GM23338 (cell line): ENCODE measurements at regions not wholly inside any gene's neighbourhood (a gene's known extent, or its start where the extent isn't known, plus 50 kb on each side); places are given as distances from the start of the nearest gene placed in this dataset.

ENCODE experiments used
- ATAC-seq: fragments of 200-7000 bp; cut with Tn5 transposase; 3 replicates; pipeline ENCODE4 v1.9.1; 2020
- DNase-seq: peaks from one replicate; pipeline ENCODE4 v3.0.0-alpha.2; 2015; ENCODE audit warnings: low spot score
- H2AFZ ChIP-seq: fragments of 200-600 bp; sonication (generic); 2 replicates; pipeline ENCODE4 v1.8.0; 2016; ENCODE audit warnings: antibody characterized with exemption, mild to moderate bottlenecking, moderate library complexity
- H3F3A ChIP-seq: fragments of 200-600 bp; sonication (generic); replicated peaks from 2 replicates; pipeline ENCODE4 v1.8.0; 2017; ENCODE audit warnings: antibody characterized with exemption, mixed run types, low read depth
- H3K27ac ChIP-seq: fragments of 200-600 bp; sonication (generic); 2 replicates; pipeline ENCODE4 v1.6.1; 2016; ENCODE audit warnings: low read depth
- H3K27me3 ChIP-seq: fragments of 200-600 bp; sonication (generic); 2 replicates; pipeline ENCODE4 v1.8.0; 2016; ENCODE audit warnings: mild to moderate bottlenecking, mixed run types, moderate library complexity; ENCODE audit not compliant: insufficient read depth
- H3K36me3 ChIP-seq: fragments of 200-600 bp; sonication (generic); 2 replicates; pipeline ENCODE4 v1.8.0; 2016; ENCODE audit warnings: mild to moderate bottlenecking; ENCODE audit not compliant: insufficient read depth
- H3K4me1 ChIP-seq: fragments of 200-600 bp; sonication (generic); 2 replicates; pipeline ENCODE4 v1.8.0; 2016; ENCODE audit warnings: mild to moderate bottlenecking, moderate library complexity; ENCODE audit not compliant: insufficient read depth
- H3K4me2 ChIP-seq: fragments of 200-600 bp; sonication (generic); 2 replicates; pipeline ENCODE4 v1.7.1; 2017; ENCODE audit warnings: mixed run types
- H3K4me3 ChIP-seq: fragments of 200-600 bp; sonication (generic); 2 replicates; pipeline ENCODE4 v1.6.1; 2016; ENCODE audit warnings: mixed run types
- H3K79me2 ChIP-seq: fragments of 200-600 bp; sonication (generic); replicated peaks from 2 replicates; pipeline ENCODE4 v1.8.0; 2017; ENCODE audit warnings: mild to moderate bottlenecking; ENCODE audit not compliant: insufficient read depth
- H3K9me2 ChIP-seq: fragments of 200-600 bp; sonication (generic); 2 replicates; pipeline ENCODE4 v1.8.0; 2017; ENCODE audit not compliant: insufficient read depth
- H4K20me1 ChIP-seq: fragments of 200-600 bp; sonication (generic); replicated peaks from 2 replicates; pipeline ENCODE4 v1.8.0; 2017; ENCODE audit warnings: mild to moderate bottlenecking; ENCODE audit not compliant: insufficient read depth
- H3K27ac Mint-ChIP-seq: 2 replicates; pipeline ENCODE4 v1.8.0; 2020; ENCODE audit warnings: inconsistent platforms, mild to moderate bottlenecking, moderate library complexity, mixed read lengths
- H3K27me3 Mint-ChIP-seq: 3 replicates; pipeline ENCODE4 v1.8.0; 2022; ENCODE audit warnings: low read depth, mild to moderate bottlenecking, moderate library complexity, mixed read lengths, inconsistent platforms; ENCODE audit not compliant: insufficient read depth, poor library complexity
- H3K36me3 Mint-ChIP-seq: 3 replicates; pipeline ENCODE4 v1.8.0; 2021; ENCODE audit warnings: low read depth, mild to moderate bottlenecking, inconsistent platforms, moderate library complexity, mixed read lengths
- H3K4me1 Mint-ChIP-seq: 3 replicates; pipeline ENCODE4 v1.8.0; 2020; ENCODE audit warnings: mild to moderate bottlenecking, inconsistent platforms, mixed read lengths
- H3K4me3 Mint-ChIP-seq: 3 replicates; pipeline ENCODE4 v1.8.0; 2021; ENCODE audit warnings: moderate library complexity, mild to moderate bottlenecking, inconsistent platforms, mixed read lengths
- H3K9me3 Mint-ChIP-seq: 3 replicates; pipeline ENCODE4 v1.8.0; 2020; ENCODE audit warnings: moderate library complexity, mild to moderate bottlenecking, inconsistent platforms, mixed read lengths
- CREB1 ChIP-seq: fragments of 250-450 bp; sonication (Bioruptor Pico); IDR thresholded peaks from 2 replicates; pipeline ENCODE4 v1.5.0; 2020; ENCODE audit warnings: low read depth, mild to moderate bottlenecking, moderate library complexity
- EZH2 ChIP-seq: fragments of 200-600 bp; sonication (generic); IDR thresholded peaks from one replicate; pipeline ENCODE4 v1.8.0; 2017; ENCODE audit warnings: antibody characterized with exemption, mild to moderate bottlenecking, low read depth; ENCODE audit not compliant: unreplicated experiment
- EZH2phosphoT487 ChIP-seq: fragments of 200-600 bp; sonication (generic); IDR thresholded peaks from one replicate; pipeline ENCODE4 v1.8.1; 2018; ENCODE audit warnings: antibody characterized with exemption; ENCODE audit not compliant: unreplicated experiment
- JUNB ChIP-seq: IDR thresholded peaks from one replicate; pipeline ENCODE4 v1.6.1; 2016; ENCODE audit warnings: antibody characterized with exemption; ENCODE audit not compliant: unreplicated experiment
- NANOG ChIP-seq: IDR thresholded peaks from 2 replicates; pipeline ENCODE4 v1.6.1; 2016; ENCODE audit warnings: antibody characterized with exemption, borderline replicate concordance
- POLR2AphosphoS5 ChIP-seq: IDR thresholded peaks from 2 replicates; pipeline ENCODE4 v1.6.1; 2016; ENCODE audit warnings: antibody characterized with exemption, low read depth
- STAT1 ChIP-seq: IDR thresholded peaks from one replicate; pipeline ENCODE4 v1.6.1; 2016; ENCODE audit warnings: antibody characterized with exemption; ENCODE audit not compliant: unreplicated experiment
- ZNF114 ChIP-seq: fragments of 250-450 bp; sonication (Bioruptor Pico); IDR thresholded peaks from 2 replicates; pipeline ENCODE4 v1.5.0; 2020; ENCODE audit warnings: mild to moderate bottlenecking, moderate library complexity
- TF ChIP-seq, protein P1 (sequence below): fragments of 250-450 bp; sonication (Bioruptor Pico); IDR thresholded peaks from 2 replicates; pipeline ENCODE4 v1.5.0; 2020; ENCODE audit warnings: mild to moderate bottlenecking, moderate library complexity
- TF ChIP-seq, protein P2 (sequence below): IDR thresholded peaks from 2 replicates; pipeline ENCODE4 v1.6.1; 2016; ENCODE audit warnings: antibody characterized with exemption
- TF ChIP-seq, protein P3 (sequence below): IDR thresholded peaks from one replicate; pipeline ENCODE4 v1.6.1; 2018; ENCODE audit warnings: antibody characterized with exemption; ENCODE audit not compliant: unreplicated experiment
- TF ChIP-seq, protein P4 (sequence below), 2 experiments: fragments of 200-600 bp in 1 of 2; sonication (generic) in 1 of 2; conservative IDR thresholded peaks; 2 replicates each; pipeline versions ENCODE4 v1.5.1 to v1.6.1; 2016 to 2017; ENCODE audit warnings: antibody characterized with exemption in 2 of 2, low read depth in 2 of 2, mild to moderate bottlenecking in 2 of 2, moderate library complexity in 1 of 2

DNA sequence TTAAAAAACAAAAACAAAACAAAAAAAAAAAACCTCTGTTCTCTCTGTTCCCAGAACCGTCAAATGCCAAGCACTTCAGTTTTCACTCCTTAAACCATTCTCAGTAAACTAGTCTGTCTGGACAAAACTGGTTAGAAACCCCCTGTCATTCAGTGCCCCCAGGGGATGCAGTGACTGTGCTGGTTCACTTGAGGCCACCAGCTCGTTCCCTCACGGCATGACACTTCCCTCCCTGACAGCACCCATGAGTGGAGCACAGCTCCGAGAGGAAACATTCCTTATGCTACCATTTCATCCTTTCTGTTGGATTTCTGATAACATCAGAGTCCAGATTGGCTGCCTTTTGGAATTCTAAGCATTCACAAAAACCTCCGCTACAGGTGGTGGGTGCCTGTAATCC lies 244.0 kb upstream of the TPM1 start (continued):
- TF ChIP-seq, protein P1, sequence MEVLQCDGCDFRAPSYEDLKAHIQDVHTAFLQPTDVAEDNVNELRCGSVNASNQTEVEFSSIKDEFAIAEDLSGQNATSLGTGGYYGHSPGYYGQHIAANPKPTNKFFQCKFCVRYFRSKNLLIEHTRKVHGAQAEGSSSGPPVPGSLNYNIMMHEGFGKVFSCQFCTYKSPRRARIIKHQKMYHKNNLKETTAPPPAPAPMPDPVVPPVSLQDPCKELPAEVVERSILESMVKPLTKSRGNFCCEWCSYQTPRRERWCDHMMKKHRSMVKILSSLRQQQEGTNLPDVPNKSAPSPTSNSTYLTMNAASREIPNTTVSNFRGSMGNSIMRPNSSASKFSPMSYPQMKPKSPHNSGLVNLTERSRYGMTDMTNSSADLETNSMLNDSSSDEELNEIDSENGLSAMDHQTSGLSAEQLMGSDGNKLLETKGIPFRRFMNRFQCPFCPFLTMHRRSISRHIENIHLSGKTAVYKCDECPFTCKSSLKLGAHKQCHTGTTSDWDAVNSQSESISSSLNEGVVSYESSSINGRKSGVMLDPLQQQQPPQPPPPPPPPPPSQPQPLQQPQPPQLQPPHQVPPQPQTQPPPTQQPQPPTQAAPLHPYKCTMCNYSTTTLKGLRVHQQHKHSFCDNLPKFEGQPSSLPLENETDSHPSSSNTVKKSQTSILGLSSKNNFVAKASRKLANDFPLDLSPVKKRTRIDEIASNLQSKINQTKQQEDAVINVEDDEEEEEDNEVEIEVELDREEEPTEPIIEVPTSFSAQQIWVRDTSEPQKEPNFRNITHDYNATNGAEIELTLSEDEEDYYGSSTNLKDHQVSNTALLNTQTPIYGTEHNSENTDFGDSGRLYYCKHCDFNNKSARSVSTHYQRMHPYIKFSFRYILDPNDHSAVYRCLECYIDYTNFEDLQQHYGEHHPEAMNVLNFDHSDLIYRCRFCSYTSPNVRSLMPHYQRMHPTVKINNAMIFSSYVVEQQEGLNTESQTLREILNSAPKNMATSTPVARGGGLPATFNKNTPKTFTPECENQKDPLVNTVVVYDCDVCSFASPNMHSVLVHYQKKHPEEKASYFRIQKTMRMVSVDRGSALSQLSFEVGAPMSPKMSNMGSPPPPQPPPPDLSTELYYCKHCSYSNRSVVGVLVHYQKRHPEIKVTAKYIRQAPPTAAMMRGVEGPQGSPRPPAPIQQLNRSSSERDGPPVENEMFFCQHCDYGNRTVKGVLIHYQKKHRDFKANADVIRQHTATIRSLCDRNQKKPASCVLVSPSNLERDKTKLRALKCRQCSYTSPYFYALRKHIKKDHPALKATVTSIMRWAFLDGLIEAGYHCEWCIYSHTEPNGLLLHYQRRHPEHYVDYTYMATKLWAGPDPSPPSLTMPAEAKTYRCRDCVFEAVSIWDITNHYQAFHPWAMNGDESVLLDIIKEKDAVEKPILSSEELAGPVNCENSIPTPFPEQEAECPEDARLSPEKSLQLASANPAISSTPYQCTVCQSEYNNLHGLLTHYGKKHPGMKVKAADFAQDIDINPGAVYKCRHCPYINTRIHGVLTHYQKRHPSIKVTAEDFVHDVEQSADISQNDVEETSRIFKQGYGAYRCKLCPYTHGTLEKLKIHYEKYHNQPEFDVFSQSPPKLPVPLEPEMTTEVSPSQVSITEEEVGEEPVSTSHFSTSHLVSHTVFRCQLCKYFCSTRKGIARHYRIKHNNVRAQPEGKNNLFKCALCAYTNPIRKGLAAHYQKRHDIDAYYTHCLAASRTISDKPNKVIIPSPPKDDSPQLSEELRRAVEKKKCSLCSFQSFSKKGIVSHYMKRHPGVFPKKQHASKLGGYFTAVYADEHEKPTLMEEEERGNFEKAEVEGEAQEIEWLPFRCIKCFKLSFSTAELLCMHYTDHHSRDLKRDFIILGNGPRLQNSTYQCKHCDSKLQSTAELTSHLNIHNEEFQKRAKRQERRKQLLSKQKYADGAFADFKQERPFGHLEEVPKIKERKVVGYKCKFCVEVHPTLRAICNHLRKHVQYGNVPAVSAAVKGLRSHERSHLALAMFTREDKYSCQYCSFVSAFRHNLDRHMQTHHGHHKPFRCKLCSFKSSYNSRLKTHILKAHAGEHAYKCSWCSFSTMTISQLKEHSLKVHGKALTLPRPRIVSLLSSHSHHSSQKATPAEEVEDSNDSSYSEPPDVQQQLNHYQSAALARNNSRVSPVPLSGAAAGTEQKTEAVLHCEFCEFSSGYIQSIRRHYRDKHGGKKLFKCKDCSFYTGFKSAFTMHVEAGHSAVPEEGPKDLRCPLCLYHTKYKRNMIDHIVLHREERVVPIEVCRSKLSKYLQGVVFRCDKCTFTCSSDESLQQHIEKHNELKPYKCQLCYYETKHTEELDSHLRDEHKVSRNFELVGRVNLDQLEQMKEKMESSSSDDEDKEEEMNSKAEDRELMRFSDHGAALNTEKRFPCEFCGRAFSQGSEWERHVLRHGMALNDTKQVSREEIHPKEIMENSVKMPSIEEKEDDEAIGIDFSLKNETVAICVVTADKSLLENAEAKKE (CRISPR knock-in tag), result no peak
- TF ChIP-seq, protein P2, sequence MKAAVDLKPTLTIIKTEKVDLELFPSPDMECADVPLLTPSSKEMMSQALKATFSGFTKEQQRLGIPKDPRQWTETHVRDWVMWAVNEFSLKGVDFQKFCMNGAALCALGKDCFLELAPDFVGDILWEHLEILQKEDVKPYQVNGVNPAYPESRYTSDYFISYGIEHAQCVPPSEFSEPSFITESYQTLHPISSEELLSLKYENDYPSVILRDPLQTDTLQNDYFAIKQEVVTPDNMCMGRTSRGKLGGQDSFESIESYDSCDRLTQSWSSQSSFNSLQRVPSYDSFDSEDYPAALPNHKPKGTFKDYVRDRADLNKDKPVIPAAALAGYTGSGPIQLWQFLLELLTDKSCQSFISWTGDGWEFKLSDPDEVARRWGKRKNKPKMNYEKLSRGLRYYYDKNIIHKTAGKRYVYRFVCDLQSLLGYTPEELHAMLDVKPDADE, result no peak

DNA sequence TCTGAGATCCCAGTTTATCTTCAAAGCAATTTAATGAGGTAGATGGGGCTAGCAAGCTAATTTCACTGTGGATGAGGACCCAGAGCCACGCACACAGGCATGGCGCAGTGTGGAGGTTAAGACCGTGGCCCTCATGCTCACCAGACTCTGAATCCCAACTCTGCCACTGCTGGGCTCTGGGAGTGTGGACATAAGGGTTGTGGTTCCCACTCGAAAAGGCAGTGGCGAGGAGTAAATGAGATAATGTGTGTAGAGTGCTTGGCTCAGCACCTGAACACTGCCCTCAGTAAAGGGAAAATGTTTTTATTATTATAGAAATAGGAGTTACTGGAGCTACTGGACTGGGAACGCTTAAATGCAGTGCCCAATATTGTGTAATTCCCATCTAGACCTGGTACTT lies 243.5 kb upstream of the TPM1 start:
- Histone ChIP-seq H3K79me2 (no peaks in the 10 kb centered on the region), H3K4me1 (no peaks in the 10 kb centered on the region), H3K9me2 (no peaks in the 10 kb centered on the region), H4K20me1 (no peaks in the 10 kb centered on the region), H3K27ac (no peak overlapping the region), H3K4me2 (no peak overlapping the region), H3K36me3 (no peaks in the 10 kb centered on the region), H2AFZ (no peak overlapping the region), H3K27me3 (no peaks in the 10 kb centered on the region), H3K4me3 (no peak overlapping the region), H3F3A (no peaks in the 10 kb centered on the region)
- Mint-ChIP-seq H3K4me3 (no peak overlapping the region), H3K27ac (no peak overlapping the region), H3K27me3 (no peaks in the 10 kb centered on the region), H3K36me3 (no peaks in the 10 kb centered on the region; the same call in 2 of the 3 replicates), H3K9me3 (no peaks in the 10 kb centered on the region), H3K4me1 (peaks cover 2% of the 10 kb centered on the region; the same call in 2 of the 3 replicates)
- no peak for DNase-seq
- no peak for ATAC-seq
- TF ChIP-seq JUNB (no peak), CREB1 (no peak), NANOG (no peak), ZNF114 (no peak), POLR2AphosphoS5 (no peak), STAT1 (no peak), EZH2 (no peak), EZH2phosphoT487 (no peak)
- TF ChIP-seq, protein P3, sequence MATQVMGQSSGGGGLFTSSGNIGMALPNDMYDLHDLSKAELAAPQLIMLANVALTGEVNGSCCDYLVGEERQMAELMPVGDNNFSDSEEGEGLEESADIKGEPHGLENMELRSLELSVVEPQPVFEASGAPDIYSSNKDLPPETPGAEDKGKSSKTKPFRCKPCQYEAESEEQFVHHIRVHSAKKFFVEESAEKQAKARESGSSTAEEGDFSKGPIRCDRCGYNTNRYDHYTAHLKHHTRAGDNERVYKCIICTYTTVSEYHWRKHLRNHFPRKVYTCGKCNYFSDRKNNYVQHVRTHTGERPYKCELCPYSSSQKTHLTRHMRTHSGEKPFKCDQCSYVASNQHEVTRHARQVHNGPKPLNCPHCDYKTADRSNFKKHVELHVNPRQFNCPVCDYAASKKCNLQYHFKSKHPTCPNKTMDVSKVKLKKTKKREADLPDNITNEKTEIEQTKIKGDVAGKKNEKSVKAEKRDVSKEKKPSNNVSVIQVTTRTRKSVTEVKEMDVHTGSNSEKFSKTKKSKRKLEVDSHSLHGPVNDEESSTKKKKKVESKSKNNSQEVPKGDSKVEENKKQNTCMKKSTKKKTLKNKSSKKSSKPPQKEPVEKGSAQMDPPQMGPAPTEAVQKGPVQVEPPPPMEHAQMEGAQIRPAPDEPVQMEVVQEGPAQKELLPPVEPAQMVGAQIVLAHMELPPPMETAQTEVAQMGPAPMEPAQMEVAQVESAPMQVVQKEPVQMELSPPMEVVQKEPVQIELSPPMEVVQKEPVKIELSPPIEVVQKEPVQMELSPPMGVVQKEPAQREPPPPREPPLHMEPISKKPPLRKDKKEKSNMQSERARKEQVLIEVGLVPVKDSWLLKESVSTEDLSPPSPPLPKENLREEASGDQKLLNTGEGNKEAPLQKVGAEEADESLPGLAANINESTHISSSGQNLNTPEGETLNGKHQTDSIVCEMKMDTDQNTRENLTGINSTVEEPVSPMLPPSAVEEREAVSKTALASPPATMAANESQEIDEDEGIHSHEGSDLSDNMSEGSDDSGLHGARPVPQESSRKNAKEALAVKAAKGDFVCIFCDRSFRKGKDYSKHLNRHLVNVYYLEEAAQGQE, result no peak
- TF ChIP-seq, protein P4, sequence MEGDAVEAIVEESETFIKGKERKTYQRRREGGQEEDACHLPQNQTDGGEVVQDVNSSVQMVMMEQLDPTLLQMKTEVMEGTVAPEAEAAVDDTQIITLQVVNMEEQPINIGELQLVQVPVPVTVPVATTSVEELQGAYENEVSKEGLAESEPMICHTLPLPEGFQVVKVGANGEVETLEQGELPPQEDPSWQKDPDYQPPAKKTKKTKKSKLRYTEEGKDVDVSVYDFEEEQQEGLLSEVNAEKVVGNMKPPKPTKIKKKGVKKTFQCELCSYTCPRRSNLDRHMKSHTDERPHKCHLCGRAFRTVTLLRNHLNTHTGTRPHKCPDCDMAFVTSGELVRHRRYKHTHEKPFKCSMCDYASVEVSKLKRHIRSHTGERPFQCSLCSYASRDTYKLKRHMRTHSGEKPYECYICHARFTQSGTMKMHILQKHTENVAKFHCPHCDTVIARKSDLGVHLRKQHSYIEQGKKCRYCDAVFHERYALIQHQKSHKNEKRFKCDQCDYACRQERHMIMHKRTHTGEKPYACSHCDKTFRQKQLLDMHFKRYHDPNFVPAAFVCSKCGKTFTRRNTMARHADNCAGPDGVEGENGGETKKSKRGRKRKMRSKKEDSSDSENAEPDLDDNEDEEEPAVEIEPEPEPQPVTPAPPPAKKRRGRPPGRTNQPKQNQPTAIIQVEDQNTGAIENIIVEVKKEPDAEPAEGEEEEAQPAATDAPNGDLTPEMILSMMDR (conservative IDR thresholded peaks at IDR 0.05; ENCODE audit: low read depth in 2 of 2), result no peak
- TF ChIP-seq, protein P2, result no peak
